ENCODE measurements at regions not wholly inside any gene's neighbourhood (a gene's known extent, or its start where the extent isn't known, plus 50 kb on each side); places are given as distances from the start of the nearest gene placed in this dataset.

DNA sequence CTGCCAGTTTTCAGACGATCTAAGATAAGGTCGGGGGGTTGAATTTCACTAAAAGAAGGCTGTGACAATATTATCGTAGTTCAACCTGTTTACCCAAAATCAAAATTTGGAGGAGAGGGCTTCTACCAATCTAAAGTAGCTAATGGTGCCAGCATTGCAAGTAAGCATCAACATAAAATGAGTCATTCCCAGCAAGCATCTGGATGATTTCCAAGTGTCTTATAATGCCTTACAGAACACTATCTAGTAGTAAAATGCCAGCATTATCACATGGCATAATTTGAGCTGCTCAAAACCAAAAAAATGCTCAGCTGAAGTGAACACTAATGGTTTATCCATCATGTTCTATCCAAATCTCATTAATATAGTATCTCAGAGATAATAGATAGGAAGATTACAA, 1193.9 kb downstream of the DNAJB9 start (continued):
- TF ChIP-seq, protein P1, sequence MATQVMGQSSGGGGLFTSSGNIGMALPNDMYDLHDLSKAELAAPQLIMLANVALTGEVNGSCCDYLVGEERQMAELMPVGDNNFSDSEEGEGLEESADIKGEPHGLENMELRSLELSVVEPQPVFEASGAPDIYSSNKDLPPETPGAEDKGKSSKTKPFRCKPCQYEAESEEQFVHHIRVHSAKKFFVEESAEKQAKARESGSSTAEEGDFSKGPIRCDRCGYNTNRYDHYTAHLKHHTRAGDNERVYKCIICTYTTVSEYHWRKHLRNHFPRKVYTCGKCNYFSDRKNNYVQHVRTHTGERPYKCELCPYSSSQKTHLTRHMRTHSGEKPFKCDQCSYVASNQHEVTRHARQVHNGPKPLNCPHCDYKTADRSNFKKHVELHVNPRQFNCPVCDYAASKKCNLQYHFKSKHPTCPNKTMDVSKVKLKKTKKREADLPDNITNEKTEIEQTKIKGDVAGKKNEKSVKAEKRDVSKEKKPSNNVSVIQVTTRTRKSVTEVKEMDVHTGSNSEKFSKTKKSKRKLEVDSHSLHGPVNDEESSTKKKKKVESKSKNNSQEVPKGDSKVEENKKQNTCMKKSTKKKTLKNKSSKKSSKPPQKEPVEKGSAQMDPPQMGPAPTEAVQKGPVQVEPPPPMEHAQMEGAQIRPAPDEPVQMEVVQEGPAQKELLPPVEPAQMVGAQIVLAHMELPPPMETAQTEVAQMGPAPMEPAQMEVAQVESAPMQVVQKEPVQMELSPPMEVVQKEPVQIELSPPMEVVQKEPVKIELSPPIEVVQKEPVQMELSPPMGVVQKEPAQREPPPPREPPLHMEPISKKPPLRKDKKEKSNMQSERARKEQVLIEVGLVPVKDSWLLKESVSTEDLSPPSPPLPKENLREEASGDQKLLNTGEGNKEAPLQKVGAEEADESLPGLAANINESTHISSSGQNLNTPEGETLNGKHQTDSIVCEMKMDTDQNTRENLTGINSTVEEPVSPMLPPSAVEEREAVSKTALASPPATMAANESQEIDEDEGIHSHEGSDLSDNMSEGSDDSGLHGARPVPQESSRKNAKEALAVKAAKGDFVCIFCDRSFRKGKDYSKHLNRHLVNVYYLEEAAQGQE (IDR thresholded peaks at IDR 0.05): no peak
- TF ChIP-seq TAF1 (conservative IDR thresholded peaks at IDR 0.05) (no peak), EGR1 (IDR thresholded peaks at IDR 0.05; ENCODE audit: low read depth in 2 of 2) (no peak), RXRA (IDR thresholded peaks at IDR 0.05) (no peak), RAD21 (IDR thresholded peaks at IDR 0.05) (no peak), SP1 (IDR thresholded peaks at IDR 0.05) (no peak), FOXA2 (IDR thresholded peaks at IDR 0.05) (no peak), HNF4G (IDR thresholded peaks at IDR 0.05) (no peak), NR2F2 (IDR thresholded peaks at IDR 0.05) (no peak), GABPA (IDR thresholded peaks at IDR 0.05 in 1 of 2, conservative IDR thresholded peaks at IDR 0.05 in 1 of 2) (no peak)

DNA sequence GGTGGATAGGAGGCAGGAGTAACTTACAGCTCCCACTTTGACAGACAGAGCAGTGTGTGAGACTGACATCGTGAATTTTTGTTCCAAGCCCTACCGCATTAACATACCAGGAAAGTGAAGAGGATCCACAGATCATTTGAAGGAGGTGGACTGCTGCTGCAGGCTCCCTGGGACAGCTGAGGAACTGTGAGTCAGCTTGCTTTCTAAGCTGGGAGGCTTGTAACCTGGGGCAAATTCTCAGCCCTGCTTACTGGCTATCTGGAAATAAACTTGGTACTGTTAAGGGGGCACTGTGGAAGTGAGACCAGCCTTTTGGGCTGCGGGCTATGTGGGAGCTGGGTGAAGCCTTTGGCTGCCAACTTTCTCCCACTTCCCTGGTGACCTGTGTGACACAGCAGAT, 1202.5 kb downstream of the DNAJB9 start:
- no peaks in the 10 kb centered on the region for H3K4me1 ChIP-seq (ENCODE audit: control insufficient read depth in 4 of 4, insufficient read depth in 4 of 4, low read length in 3 of 4)
- H3K36me3 ChIP-seq (ENCODE audit: control insufficient read depth in 4 of 4, insufficient read depth in 3 of 4, low read depth in 1 of 4, low read length in 3 of 4): no peaks in the 10 kb centered on the region
- 91% methylated on average over 3 of the region's 3 CpGs for WGBS
- H3K4me3 ChIP-seq (ENCODE audit: low read depth in 1 of 3, low read length in 3 of 3): no peak overlapping the region
- no peak for TF ChIP-seq NR2F2 (IDR thresholded peaks at IDR 0.05)
- no peak for TF ChIP-seq GABPA (IDR thresholded peaks at IDR 0.05 in 1 of 2, conservative IDR thresholded peaks at IDR 0.05 in 1 of 2)
- no peak for TF ChIP-seq TAF1 (conservative IDR thresholded peaks at IDR 0.05)
- TF ChIP-seq, protein P2, sequence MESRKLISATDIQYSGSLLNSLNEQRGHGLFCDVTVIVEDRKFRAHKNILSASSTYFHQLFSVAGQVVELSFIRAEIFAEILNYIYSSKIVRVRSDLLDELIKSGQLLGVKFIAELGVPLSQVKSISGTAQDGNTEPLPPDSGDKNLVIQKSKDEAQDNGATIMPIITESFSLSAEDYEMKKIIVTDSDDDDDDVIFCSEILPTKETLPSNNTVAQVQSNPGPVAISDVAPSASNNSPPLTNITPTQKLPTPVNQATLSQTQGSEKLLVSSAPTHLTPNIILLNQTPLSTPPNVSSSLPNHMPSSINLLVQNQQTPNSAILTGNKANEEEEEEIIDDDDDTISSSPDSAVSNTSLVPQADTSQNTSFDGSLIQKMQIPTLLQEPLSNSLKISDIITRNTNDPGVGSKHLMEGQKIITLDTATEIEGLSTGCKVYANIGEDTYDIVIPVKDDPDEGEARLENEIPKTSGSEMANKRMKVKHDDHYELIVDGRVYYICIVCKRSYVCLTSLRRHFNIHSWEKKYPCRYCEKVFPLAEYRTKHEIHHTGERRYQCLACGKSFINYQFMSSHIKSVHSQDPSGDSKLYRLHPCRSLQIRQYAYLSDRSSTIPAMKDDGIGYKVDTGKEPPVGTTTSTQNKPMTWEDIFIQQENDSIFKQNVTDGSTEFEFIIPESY (IDR thresholded peaks at IDR 0.05): no peak
- TF ChIP-seq HNF4G (IDR thresholded peaks at IDR 0.05): no peak
- TF ChIP-seq JUND (IDR thresholded peaks at IDR 0.05): no peak
- TF ChIP-seq FOXA2 (IDR thresholded peaks at IDR 0.05): no peak
- TF ChIP-seq EGR1 (IDR thresholded peaks at IDR 0.05; ENCODE audit: low read depth in 2 of 2): no peak
- no peaks in the 10 kb centered on the region for H3K9me3 ChIP-seq (ENCODE audit: control insufficient read depth in 4 of 4, low read length in 3 of 4)
- no peak for DNase-seq (ENCODE audit: low spot score)
- H3K27me3 ChIP-seq (ENCODE audit: control insufficient read depth in 4 of 4, insufficient read depth in 4 of 4, low read length in 3 of 4): no peaks in the 10 kb centered on the region
- H3K27ac ChIP-seq (ENCODE audit: low read depth in 1 of 2, low read length in 2 of 2): no peak overlapping the region
- no peak overlapping the region for H3K9ac ChIP-seq (ENCODE audit: low read depth in 1 of 2, low read length in 2 of 2)

DNA sequence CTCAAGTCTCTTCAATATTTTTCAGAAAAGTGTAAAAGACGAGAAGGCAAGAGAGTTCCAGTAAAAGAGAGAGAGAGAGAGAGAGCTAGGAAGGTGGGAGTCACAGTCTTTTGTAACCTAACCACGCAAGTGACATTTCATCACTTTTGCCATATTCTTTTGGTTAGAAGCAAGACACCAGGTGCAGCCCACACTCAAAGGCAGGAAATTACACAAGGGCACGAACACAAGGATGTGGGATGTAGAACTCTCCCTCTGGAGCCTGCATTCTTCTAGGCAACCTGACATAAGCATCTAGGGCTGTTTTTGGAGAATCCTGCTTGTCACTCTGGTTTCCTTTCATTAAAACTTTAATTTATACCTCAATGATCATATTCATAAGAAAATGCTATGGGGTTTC, 1213.1 kb downstream of the DNAJB9 start:
- TF ChIP-seq JUND (IDR thresholded peaks at IDR 0.05) (no peak), HNF4G (IDR thresholded peaks at IDR 0.05) (no peak)
- TF ChIP-seq, protein P1 (IDR thresholded peaks at IDR 0.05): no peak
- DNase-seq (ENCODE audit: low spot score): no peak
- 62% methylated on average over 3 of the region's 3 CpGs for WGBS
- Histone ChIP-seq H3K4me1 (ENCODE audit: control insufficient read depth in 4 of 4, insufficient read depth in 4 of 4, low read length in 3 of 4) (no peaks in the 10 kb centered on the region), H3K9ac (ENCODE audit: low read depth in 1 of 2, low read length in 2 of 2) (no peak overlapping the region), H3K36me3 (ENCODE audit: control insufficient read depth in 4 of 4, insufficient read depth in 3 of 4, low read depth in 1 of 4, low read length in 3 of 4) (no peaks in the 10 kb centered on the region), H3K27me3 (ENCODE audit: control insufficient read depth in 4 of 4, insufficient read depth in 4 of 4, low read length in 3 of 4) (no peaks in the 10 kb centered on the region), H3K4me3 (ENCODE audit: low read depth in 1 of 3, low read length in 3 of 3) (no peak overlapping the region), H3K27ac (ENCODE audit: low read depth in 1 of 2, low read length in 2 of 2) (no peak overlapping the region), H3K9me3 (ENCODE audit: control insufficient read depth in 4 of 4, low read length in 3 of 4) (no peaks in the 10 kb centered on the region)

Measured in liver (tissue), 7 donors.